H1 (cell line): ENCODE measurements at regions not wholly inside any gene's neighbourhood (a gene's known extent, or its start where the extent isn't known, plus 50 kb on each side); places are given as distances from the start of the nearest gene placed in this dataset.

ENCODE experiments used
- CTCF ChIA-PET: fragments of 300-600 bp; sonication (Branson Sonifier 250); formaldehyde crosslinking; loops from one replicate; lab custom pipeline; 2021; ENCODE audit not compliant: partially characterized antibody; lab: Charles Lee
- POLR2A ChIA-PET: fragments of 300-600 bp; sonication (Branson Sonifier 250); formaldehyde crosslinking; loops from one replicate; lab custom pipeline; 2021; ENCODE audit warnings: inconsistent platforms; ENCODE audit not compliant: partially characterized antibody; lab: Charles Lee
- DNase-seq, 2 experiments: peaks; one replicate each; pipeline versions ENCODE4 v3.0.0 to v3.0.0-alpha.2; 2010 to 2022; ENCODE audit warnings: low spot score in 2 of 2, low read depth in 1 of 2, mixed read lengths in 1 of 2
- FAIRE-seq: peaks from 2 replicates; lab custom pipeline; 2011; peaks lifted over from hg19 to GRCh38; lab: Jason Lieb, UNC
- H2AFZ ChIP-seq: 2 replicates; pipeline ENCODE4 v1.8.1; 2012; ENCODE audit warnings: low read length, inconsistent platforms
- H2AK5ac ChIP-seq: 2 replicates; pipeline ENCODE4 v1.6.1; 2013; ENCODE audit warnings: low read depth, low read length
- H2BK120ac ChIP-seq: replicated peaks from 2 replicates; pipeline ENCODE3; 2013; ENCODE audit warnings: low read depth, low read length, inconsistent platforms
- H2BK12ac ChIP-seq: 2 replicates; pipeline ENCODE4 v1.6.1; 2013; ENCODE audit warnings: low read depth, low read length
- H2BK15ac ChIP-seq: 2 replicates; pipeline ENCODE4 v1.6.1; 2013; ENCODE audit warnings: low read length
- H2BK20ac ChIP-seq: 2 replicates; pipeline ENCODE4 v1.6.1; 2013; ENCODE audit warnings: low read length
- H2BK5ac ChIP-seq: 2 replicates; pipeline ENCODE4 v1.6.1; 2013; ENCODE audit warnings: low read depth, low read length
- H3K14ac ChIP-seq: 2 replicates; pipeline ENCODE4 v1.6.1; 2013; ENCODE audit warnings: inconsistent platforms; ENCODE audit not compliant: insufficient read length
- H3K18ac ChIP-seq: 2 replicates; pipeline ENCODE4 v1.6.1; 2013; ENCODE audit warnings: low read length; ENCODE audit errors: extremely low read depth
- H3K23ac ChIP-seq: 2 replicates; pipeline ENCODE4 v1.6.1; 2013; ENCODE audit warnings: inconsistent platforms; ENCODE audit not compliant: insufficient read length
- H3K23me2 ChIP-seq: 2 replicates; pipeline ENCODE4 v1.6.1; 2013; ENCODE audit warnings: low read depth, low read length
- H3K27ac ChIP-seq: 2 replicates; pipeline ENCODE4 v1.6.1; 2011; ENCODE audit warnings: low read depth, low read length, inconsistent platforms
- H3K27me3 ChIP-seq, 4 experiments: replicated peaks in 1 of 4; 1 replicate in 1 of 4; 2 replicates in 3 of 4; pipeline versions ENCODE4 v1.6.1 to v1.8.1; 2011 to 2013; ENCODE audit warnings: low read length in 3 of 4, mild to moderate bottlenecking in 3 of 4, inconsistent platforms in 2 of 4, mixed read lengths in 2 of 4, moderate library complexity in 1 of 4; ENCODE audit not compliant: control insufficient read depth in 3 of 4, insufficient read depth in 3 of 4; ENCODE audit errors: extremely low read depth in 1 of 4
- H3K36me3 ChIP-seq, 4 experiments: 2 replicates each; pipeline versions ENCODE4 v1.6.1 to v1.8.1; 2011 to 2013; ENCODE audit warnings: mild to moderate bottlenecking in 4 of 4, low read length in 3 of 4, moderate library complexity in 2 of 4, control low read depth in 1 of 4, inconsistent platforms in 1 of 4; ENCODE audit not compliant: insufficient read depth in 4 of 4, control insufficient read depth in 2 of 4
- H3K4ac ChIP-seq: replicated peaks from 2 replicates; pipeline ENCODE3; 2013; ENCODE audit warnings: low read length, low read depth, mixed read lengths, inconsistent platforms; ENCODE audit not compliant: insufficient read length
- H3K4me1 ChIP-seq, 4 experiments: replicated peaks in 1 of 4; 1 replicate in 1 of 4; 2 replicates in 3 of 4; pipeline versions ENCODE4 v1.6.1 to v1.8.1; 2011 to 2013; ENCODE audit warnings: low read length in 3 of 4, inconsistent platforms in 2 of 4, mixed read lengths in 1 of 4; ENCODE audit not compliant: insufficient read depth in 4 of 4, control insufficient read depth in 3 of 4
- H3K4me2 ChIP-seq, 2 experiments: 2 replicates each; pipeline versions ENCODE4 v1.6.1 to v1.8.1; 2011 to 2013; ENCODE audit warnings: low read depth in 2 of 2, low read length in 2 of 2, control low read depth in 1 of 2, inconsistent platforms in 1 of 2, mild to moderate bottlenecking in 1 of 2; ENCODE audit not compliant: insufficient read depth in 1 of 2
- H3K4me3 ChIP-seq, 4 experiments: fragments of 200-600, 300-600 bp in 1 of 4; sonication (generic), shearing (Covaris generic), sonication (Bioruptor Twin) in 1 of 4; 2 replicates each; pipeline versions ENCODE4 v1.5.1 to v1.8.1; 2011 to 2016; ENCODE audit warnings: low read length in 4 of 4, low read depth in 3 of 4, control low read depth in 2 of 4, inconsistent platforms in 2 of 4, mild to moderate bottlenecking in 2 of 4, mixed read lengths in 1 of 4, moderate library complexity in 1 of 4; ENCODE audit not compliant: insufficient read depth in 2 of 4; ENCODE audit errors: extremely low read depth in 1 of 4
- H3K56ac ChIP-seq: replicated peaks from 2 replicates; pipeline ENCODE3; 2013; ENCODE audit warnings: low read depth, mild to moderate bottlenecking, mixed read lengths, low read length, inconsistent platforms; ENCODE audit not compliant: insufficient read length
- H3K79me1 ChIP-seq: 2 replicates; pipeline ENCODE4 v1.6.1; 2013; ENCODE audit warnings: low read depth, low read length, control low read depth
- H3K79me2 ChIP-seq, 2 experiments: 2 replicates each; pipeline versions ENCODE4 v1.6.1 to v1.8.1; 2012 to 2013; ENCODE audit warnings: low read length in 2 of 2, mild to moderate bottlenecking in 2 of 2, inconsistent platforms in 1 of 2; ENCODE audit not compliant: insufficient read depth in 2 of 2, control insufficient read depth in 1 of 2
- H3K9ac ChIP-seq, 4 experiments: replicated peaks in 1 of 4; 1 replicate in 1 of 4; 2 replicates in 3 of 4; pipeline versions ENCODE4 v1.6.1 to v1.8.1; 2011 to 2013; ENCODE audit warnings: low read depth in 3 of 4, low read length in 3 of 4, control low read depth in 2 of 4, mild to moderate bottlenecking in 2 of 4, moderate library complexity in 2 of 4, inconsistent platforms in 1 of 4; ENCODE audit errors: extremely low read depth in 1 of 4
- H3K9me3 ChIP-seq, 2 experiments: 2 replicates each; pipeline versions ENCODE4 v1.6.1 to v1.8.1; 2012 to 2013; ENCODE audit warnings: mild to moderate bottlenecking in 2 of 2, moderate library complexity in 2 of 2, control low read depth in 1 of 2, inconsistent platforms in 1 of 2, low read depth in 1 of 2, low read length in 1 of 2, mixed read lengths in 1 of 2; ENCODE audit not compliant: insufficient read depth in 2 of 2
- H4K20me1 ChIP-seq, 2 experiments: replicated peaks in 1 of 2; 2 replicates each; pipeline versions ENCODE3 to v1.8.1; 2011 to 2013; ENCODE audit warnings: inconsistent platforms in 2 of 2, low read length in 2 of 2, mild to moderate bottlenecking in 1 of 2; ENCODE audit not compliant: insufficient read depth in 2 of 2, control insufficient read depth in 1 of 2
- H4K5ac ChIP-seq: 2 replicates; pipeline ENCODE4 v1.6.1; 2013; ENCODE audit warnings: low read length, low read depth, mixed read lengths, inconsistent platforms; ENCODE audit not compliant: insufficient read length
- H4K8ac ChIP-seq: 2 replicates; pipeline ENCODE4 v1.8.0; 2013; ENCODE audit warnings: mild to moderate bottlenecking, moderate library complexity, low read length, inconsistent platforms; ENCODE audit not compliant: insufficient read depth; ENCODE audit errors: extremely low read depth
- H4K91ac ChIP-seq: replicated peaks from 2 replicates; pipeline ENCODE3; 2013; ENCODE audit warnings: low read length, mixed read lengths, inconsistent platforms; ENCODE audit not compliant: insufficient read length
- ASH2L ChIP-seq: fragments of 200-600, 300-600 bp; sonication (generic); IDR thresholded peaks from one replicate; pipeline ENCODE4 v1.7.1; 2017; ENCODE audit warnings: low read length
- EP300 ChIP-seq, 2 experiments: IDR thresholded peaks; 1 replicate in 1 of 2; 2 replicates in 1 of 2; pipeline ENCODE4 v1.6.1; 2011 to 2012; ENCODE audit warnings: low read depth in 2 of 2, low read length in 2 of 2, mild to moderate bottlenecking in 2 of 2, borderline replicate concordance in 1 of 2, inconsistent platforms in 1 of 2, moderate library complexity in 1 of 2
- KDM5A ChIP-seq: fragments of 200-600 bp; IDR thresholded peaks from 2 replicates; pipeline ENCODE4 v1.7.1; 2012; ENCODE audit warnings: mild to moderate bottlenecking, low read length, inconsistent platforms, mixed read lengths
- WGBS, 2 experiments: shearing (Covaris generic) in 1 of 2; methylation state at CpG; one replicate each; pipeline versions ENCODE4 v1.1.6 to v1.1.7; 2013 to 2015; ENCODE audit warnings: low lambda C conversion rate in 2 of 2, mixed read lengths in 2 of 2, inconsistent platforms in 1 of 2, low coverage in 1 of 2, missing lambda C conversion rate in 1 of 2; ENCODE audit not compliant: insufficient replicate concordance in 2 of 2, insufficient coverage in 1 of 2, insufficient read length in 1 of 2; ENCODE audit errors: extremely low coverage in 1 of 2, missing lambda C conversion rate in 1 of 2; 5-methylcytosine and 5-hydroxymethylcytosine counted together
- TF ChIP-seq, protein P1 (sequence below): IDR thresholded peaks from 2 replicates; pipeline ENCODE4 v1.6.1; 2011; ENCODE audit warnings: low read depth, mild to moderate bottlenecking, low read length; ENCODE audit not compliant: insufficient read depth

DNA sequence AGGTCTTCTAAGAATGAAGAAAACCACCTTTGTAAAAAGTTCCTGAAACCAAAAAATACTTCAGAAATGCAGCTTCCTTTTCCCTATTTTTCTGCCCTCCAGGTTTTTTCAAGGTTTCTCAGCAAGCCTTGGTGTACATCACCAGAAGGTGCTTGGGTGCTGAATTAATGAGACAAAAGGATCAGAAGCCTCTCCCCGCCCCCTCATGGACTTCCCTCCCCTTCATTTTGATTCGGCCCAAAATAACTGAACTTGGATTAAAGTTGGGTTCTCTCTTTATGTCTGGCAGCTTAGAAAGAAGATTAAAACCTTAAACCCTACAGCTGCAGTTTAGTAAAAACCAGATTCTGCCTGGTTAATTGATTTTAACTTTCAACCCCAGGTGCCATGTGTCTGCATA lies 121.7 kb upstream of the ERCC4 start:
- Histone ChIP-seq H3K9me3 (no peaks in the 10 kb centered on the region), H2BK15ac (no peak overlapping the region), H3K27me3 (peaks cover 0 to 1% (median 0%) of the 10 kb centered on the region in 4 experiments; a peak in 1 of 7 replicates), H4K20me1 (no peaks in the 10 kb centered on the region), H3K4me1 (no peaks in the 10 kb centered on the region), H3K14ac (no peak overlapping the region), H3K23me2 (no peaks in the 10 kb centered on the region; the same call in 1 of the 2 replicates), H3K79me2 (no peaks in the 10 kb centered on the region), H3K18ac (no peak overlapping the region), H3K79me1 (no peaks in the 10 kb centered on the region), H3K56ac (no peak overlapping the region), H2BK12ac (no peak overlapping the region), H3K27ac (no peak overlapping the region), H2BK5ac (no peak overlapping the region), H4K5ac (no peak overlapping the region), H3K23ac (no peak overlapping the region), H2BK20ac (no peak overlapping the region), H3K4ac (no peak overlapping the region), H4K8ac (no peak overlapping the region), H3K36me3 (no peaks in the 10 kb centered on the region), H2BK120ac (no peak overlapping the region), H3K9ac (no peak overlapping the region), H2AK5ac (no peak overlapping the region), H3K4me2 (no peak overlapping the region), H2AFZ (no peak overlapping the region), H3K4me3 (no peak overlapping the region), H4K91ac (no peak overlapping the region)
- ChIA-PET CTCF (no interaction called here), POLR2A (interaction anchor here (0.6 kb wide), 1 partner anchor 10 kb away, joined by 3 read pairs; no protein-coding TSS in a partner anchor)
- FAIRE-seq = no peak
- no peak for DNase-seq
- 56% methylated on average over 2 of the region's 2 CpGs; no CpG with 5 or more reads in 1 of the 2 experiments for WGBS, 2 experiments
- TF ChIP-seq, protein P1, sequence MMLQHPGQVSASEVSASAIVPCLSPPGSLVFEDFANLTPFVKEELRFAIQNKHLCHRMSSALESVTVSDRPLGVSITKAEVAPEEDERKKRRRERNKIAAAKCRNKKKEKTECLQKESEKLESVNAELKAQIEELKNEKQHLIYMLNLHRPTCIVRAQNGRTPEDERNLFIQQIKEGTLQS = no peak
- TF ChIP-seq KDM5A (no peak), ASH2L (no peak), EP300 (IDR thresholded peaks at IDR 0.05; ENCODE audit: borderline replicate concordance in 1 of 2, low read depth in 2 of 2, low read length in 2 of 2) (no peak)
